ENCODE measurements at regions not wholly inside any gene's neighbourhood (a gene's known extent, or its start where the extent isn't known, plus 50 kb on each side); places are given as distances from the start of the nearest gene placed in this dataset.
"Not testable (repeated sequence)": the region's sequence is repeated elsewhere in the genome, so short reads cannot be mapped to it uniquely, and the experiment has no call there.

DNA sequence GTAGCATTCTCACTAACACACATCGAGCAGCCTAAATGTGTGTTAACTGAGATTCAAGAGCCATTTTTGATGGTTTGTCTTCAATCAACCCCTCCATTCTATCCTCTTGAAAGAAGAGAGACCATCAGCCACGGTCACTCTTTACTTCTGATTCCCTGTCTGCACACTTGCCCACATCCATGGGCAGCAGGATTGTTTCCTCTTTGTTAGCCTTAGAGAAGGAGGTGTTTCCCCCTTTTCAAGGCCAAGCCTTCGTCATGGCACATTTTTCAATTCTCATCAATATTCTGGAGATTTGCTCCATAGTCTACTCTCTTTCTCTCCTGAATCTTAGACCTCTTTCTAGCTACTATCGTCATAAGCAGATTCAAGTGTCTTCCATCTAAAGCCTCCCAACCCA lies 522.4 kb upstream of the NAALADL2 start:
- no peak for DNase-seq (ENCODE audit: low spot score)

DNA sequence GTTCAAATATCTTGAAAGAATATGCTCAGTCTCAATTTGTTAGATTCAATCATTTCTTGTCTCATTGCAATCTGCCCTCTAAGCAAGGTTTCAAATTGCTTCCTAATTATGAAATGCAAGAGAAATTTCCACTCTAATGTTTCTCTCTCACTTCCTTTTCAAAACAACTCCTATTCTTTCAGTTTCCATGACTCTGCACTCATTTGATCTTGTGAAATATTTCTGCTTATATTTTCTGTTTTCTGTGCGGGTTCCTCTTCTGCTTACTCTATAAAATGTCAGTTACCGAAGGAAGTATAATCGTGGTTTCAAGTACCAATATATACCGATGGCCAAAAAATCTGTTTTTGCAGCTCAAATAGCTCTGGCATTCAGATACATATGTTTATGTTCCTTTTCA lies 521.9 kb upstream of the NAALADL2 start:
- no peak for DNase-seq (ENCODE audit: low spot score)

DNA sequence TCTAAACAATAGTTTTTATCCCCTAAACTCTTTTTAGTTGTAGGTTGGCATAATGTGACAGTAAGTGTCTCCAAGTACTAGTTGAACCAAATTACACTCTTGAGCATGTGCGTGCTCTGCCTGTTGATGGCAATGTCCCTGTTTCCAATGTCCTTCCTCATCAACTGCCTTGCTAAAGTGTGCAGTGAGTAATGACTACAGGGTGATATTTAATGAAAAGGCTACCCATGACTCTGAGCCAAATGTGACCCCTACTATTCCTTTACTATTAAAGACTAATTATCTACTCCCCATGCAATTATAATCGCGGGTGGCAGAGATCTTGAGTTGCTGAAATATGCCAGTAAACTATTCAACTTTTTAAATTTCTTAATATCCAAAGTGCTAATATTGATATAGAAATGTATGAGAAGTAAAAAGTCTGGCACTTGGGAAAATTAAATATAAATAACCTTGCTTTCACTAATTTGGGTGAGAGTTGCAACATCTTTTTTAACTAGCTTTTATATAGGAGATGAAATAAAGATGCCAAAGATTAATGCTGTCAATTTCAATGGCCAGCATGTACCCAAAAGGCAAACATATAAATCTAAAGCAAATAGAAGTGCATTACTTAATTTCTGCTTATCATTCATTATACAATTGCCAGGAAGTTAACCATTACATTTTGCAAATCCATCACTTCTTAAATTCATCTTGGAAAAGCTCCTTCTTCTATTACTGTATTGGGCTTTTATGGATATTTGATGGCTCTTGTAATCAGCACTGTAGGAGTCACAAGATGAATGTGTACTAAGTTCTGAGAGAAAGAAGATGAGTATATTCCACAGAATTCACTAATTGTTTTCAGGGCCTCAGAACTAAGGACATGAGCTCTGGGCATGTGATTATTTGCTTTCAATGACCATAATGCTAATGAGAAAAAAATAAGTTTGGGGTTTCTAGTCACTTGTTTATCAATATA lies 518.2 kb upstream of the NAALADL2 start:
- DNase-seq (ENCODE audit: low spot score) = no peak

DNA sequence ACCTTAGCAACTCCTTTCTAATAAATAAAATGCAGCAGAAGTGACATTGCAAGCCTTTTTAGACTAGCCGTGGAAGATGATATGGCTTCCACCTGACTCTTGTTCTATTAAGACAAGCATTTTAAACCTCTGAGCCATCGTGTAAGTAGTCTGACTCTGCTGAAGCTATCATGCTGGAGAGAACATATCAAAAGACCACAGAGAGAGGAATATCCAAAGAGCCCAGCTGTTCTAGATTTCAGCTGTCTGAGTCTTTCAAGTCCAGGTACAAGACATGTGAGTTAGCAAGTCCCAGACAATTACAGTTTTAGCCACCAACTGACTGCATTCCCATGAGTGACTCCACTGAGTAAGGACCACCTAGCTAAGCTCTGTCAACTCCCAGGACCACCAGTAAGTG lies 517.0 kb upstream of the NAALADL2 start:
- no peak for DNase-seq (ENCODE audit: low spot score)

DNA sequence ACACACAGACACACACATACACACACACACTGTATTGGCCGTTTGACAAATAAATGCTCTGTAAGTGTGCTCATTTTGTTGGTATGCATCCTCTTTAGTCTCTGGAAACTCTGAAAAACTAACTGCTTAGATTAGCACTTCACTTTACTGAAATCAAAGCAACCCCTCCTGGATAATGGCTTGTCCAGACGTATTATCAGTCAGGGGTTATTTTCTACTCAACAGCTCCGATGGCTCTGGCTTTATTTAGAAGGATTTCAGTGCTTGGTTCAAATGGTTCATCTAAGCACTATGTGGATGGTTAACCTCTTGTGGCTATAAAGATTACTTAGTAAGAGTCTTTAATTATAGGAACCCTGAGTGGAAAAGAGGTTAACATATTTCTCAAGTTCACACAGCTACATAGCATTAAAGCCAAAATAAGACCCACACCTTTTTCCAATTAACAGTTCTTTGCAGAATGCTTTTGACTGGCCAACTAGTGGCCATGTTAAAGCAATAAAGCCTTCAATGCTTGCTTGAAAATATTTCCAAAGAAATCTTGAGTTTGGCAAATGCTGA lies 516.1 kb upstream of the NAALADL2 start:
- DNase-seq (ENCODE audit: low spot score) = no peak

DNA sequence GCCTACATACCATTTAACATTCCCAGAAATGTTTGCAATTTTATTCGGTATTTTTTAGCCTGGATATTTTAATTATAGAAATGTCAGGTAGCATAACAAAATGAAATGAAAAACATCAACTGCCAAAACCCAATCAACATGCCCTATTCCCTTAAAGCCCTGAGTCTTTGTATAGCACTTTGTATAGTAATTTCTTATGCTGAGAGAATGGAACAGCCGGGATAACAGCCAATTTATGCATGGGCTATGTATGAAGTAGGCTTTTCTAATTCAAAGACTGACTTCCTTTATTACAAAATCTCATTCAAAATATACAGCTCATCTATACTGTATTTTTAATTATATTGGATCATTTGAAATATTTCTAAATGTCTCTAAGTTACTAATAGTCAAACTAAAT lies 513.0 kb upstream of the NAALADL2 start:
- no peak for DNase-seq (ENCODE audit: low spot score)

DNA sequence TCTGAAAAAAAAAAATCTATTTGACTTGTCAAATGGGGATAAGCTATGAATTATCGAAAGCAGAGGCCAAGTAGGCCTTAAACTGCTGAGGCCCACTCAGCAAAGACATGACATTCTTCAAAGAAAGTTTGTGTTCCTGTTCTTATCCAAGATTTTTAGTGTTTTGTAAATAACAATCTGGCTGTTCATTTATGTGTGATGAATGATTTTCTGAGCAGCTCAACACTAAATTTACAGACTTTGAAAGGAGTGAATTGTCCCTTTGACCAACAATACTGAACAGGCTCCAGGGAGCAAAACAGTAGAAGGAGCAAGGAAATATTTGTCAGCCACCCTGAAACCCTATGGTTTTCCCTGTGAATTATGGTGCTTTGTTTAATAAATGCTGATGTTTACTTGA lies 512.6 kb upstream of the NAALADL2 start:
- no peak for DNase-seq (ENCODE audit: low spot score)

DNA sequence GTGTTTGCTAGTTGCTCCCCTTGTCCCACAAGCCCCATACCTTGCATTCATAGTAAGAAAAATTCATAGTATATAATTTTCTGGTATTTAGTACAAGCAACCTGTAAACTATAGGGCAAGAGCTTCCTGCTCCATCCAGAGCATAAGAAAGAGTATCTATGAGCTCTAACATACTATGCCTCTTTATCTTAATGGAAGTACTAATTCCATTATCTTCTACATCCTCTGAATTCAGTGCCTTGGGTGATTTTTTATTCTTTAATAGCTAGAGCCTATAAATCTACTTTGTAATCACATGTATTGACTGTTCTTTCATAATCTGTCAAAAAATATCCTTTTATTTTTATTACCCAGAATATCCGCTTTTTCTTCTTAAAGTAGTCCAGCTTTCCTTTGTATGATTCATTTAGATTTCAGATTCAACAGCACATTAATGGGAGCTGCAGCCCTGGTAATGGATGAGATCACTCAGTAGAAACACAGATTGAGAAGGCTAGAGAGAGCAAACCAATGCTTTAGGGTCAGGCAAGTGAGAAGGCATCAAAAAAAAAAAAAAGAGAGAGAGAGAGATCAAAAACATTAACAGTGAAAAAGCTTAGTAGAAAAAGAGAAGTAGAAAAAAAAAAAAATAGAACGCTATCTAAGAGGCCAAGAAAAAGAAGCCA lies 511.5 kb upstream of the NAALADL2 start:
- DNase-seq (ENCODE audit: low spot score) = no peak

DNA sequence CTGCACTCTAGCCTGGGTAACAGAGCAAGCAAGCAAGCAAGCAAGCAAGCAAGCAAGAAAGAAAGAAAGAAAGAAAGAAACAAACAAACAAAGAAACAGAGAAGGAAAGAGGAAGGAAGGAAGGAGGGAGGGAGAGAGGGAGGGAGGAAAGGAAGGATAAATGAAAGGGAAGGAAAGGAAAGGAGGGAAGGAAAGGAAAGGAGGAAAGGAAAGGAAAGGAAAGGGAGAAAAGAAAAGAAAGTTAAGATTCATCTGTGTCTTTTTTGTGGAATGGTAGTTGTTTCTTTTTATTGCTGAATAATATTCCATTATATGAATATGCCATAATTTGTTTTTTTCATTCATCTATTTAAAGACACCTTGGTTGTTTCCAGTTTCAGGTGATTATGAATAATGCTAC lies 506.9 kb upstream of the NAALADL2 start:
- DNase-seq (ENCODE audit: low spot score) = no peak

DNA sequence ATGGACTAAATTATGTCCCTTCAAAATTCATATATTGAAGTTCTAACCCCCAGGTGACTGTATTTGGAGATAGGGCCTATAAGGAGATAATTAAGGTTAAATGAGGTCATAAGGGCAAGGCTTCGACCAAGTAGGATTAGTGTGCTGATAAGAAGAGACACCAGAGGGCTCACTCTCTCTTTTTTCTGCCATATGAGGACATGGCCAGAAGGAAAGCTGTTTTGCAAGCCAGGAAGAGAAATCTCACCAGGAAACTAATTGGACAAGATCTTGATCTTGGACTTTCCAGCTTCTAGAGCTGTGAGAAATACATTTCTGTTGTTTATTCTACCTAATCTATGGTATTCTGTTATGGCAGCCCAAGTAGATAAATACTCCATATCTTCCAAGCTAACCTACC lies 503.6 kb upstream of the NAALADL2 start:
- DNase-seq (ENCODE audit: low spot score) = no peak

DNA sequence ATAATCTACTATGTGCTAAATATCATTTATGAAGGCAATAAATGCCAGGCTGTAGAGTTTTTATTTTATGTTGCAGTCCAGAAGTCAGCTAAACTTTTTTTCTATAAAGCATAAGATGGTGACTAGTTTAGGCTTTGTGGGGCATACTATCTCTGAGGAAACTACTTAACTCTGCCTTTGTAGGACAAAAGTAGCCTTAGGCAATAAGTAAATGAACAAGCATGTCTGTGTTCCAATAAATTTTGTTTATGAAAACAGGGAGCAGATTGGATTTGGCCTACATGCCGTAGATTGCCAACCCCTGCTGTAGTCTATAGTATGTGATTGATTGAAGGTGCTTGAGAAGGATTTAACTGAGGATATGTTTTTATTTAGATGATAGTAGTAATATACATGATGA lies 502.5 kb upstream of the NAALADL2 start:
- DNase-seq (ENCODE audit: low spot score) = no peak

DNA sequence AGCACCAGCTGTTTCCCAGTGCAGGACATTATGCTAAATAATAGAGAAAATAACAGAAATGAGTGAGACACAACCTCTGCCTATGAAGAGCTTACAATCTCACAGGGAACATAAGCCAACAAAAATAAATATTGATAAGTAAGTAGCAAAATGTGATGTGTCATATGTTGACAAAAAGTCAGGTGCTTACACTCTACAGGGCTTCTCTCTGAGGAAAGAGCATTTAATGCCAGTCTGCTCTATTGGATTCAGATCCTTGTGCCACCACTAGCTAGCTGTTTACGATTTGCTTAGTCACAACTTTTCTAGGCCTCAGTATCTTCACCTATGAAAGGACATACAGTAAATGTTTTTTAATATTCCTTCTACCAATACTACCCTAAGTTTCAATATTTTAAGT lies 500.9 kb upstream of the NAALADL2 start:
- no peak for DNase-seq (ENCODE audit: low spot score)

DNA sequence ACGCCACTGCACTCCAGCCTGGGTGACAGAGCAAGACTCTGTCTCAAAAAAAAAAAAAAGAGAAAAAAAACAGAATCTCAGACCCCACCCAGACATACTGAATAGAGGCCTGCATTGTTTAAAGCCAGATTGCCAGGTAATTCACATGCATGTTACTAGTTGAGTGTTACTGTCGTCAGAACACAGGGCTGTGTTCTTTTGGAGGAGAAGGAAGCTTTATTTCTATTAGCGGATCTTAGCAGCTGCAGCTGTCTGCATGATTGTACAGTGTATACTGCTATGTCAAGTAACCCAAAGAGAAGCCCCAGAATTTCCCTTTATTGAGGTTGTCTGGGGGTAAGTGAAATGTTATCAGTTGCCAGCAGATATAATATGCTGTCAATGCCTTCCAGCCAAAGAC lies 496.6 kb upstream of the NAALADL2 start:
- no peak for DNase-seq (ENCODE audit: low spot score)

DNA sequence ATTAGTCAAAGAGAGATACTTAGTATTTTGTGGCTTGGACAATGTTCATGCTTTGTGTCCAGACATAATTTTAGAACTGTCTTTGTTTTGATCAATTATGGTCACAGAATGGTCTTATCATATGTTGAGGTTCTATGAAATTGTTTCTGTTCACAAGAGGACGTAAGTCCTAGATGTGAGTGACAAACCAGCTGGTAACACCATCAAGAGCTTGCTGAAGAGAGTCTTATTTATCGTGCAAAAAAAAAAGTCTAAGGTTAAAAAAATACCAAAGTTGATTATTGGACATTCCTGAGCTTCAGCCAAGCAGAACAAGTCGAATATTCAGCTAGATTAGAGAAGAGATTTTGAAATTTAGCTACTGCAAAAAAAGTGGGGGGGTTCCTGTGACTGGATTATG lies 495.9 kb upstream of the NAALADL2 start:
- DNase-seq (ENCODE audit: low spot score) = no peak

DNA sequence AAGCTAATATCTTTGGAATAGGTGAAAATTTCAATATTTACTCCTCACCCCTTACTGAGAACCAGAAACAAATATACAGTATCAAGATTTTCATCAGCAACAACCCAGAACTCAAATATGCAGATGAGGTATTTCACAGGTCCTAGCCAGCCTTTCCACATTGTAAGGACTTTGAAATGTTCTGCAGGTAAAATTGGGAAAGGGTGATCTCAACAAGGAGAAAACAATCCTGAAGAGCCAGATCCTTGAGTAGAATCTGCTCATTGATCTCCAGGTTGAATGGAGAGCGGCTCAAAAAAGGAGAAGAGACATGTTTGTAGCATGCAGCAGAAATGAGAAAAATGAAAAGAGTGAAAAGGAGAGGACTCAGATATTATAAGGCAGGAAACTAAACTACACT lies 493.3 kb upstream of the NAALADL2 start:
- no peak for DNase-seq (ENCODE audit: low spot score)

DNA sequence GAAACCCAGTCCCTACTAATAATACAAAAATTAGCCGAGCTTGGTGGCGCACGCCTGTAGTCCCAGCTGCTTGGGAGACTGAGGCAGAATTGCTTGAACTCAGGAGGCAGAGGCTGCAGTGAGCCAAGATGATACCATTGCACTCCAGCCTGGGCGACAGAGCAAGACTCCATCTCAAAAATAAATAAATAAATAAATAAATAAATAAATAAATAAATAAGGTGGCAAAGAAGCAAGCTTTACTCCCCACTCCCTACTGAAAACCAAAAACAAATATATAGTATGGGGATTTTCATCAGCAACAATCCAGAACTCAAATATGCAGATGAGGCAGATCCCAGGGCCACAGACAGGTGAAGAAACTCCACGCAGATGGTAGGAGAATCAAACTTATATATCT lies 492.2 kb upstream of the NAALADL2 start:
- DNase-seq (ENCODE audit: low spot score) = not testable (repeated sequence)

DNA sequence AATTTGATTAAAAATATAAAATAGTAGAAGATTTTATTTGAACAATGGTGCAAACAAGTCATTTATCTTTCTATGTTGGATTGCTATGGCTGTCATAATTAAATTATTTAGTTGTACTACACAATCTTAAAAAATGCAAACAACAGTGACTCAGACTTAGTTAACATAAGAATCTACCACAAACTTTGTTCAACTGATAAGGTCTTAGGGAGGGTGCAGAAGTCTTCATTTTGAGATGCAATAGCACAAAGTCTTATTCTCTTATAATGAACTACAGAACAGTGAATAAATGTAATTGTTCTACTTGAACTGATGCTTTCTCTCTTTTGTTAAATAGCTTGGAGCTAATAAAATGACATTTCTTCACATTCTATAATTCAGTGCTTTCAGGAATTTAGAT lies 482.8 kb upstream of the NAALADL2 start:
- DNase-seq (ENCODE audit: low spot score) = no peak

DNA sequence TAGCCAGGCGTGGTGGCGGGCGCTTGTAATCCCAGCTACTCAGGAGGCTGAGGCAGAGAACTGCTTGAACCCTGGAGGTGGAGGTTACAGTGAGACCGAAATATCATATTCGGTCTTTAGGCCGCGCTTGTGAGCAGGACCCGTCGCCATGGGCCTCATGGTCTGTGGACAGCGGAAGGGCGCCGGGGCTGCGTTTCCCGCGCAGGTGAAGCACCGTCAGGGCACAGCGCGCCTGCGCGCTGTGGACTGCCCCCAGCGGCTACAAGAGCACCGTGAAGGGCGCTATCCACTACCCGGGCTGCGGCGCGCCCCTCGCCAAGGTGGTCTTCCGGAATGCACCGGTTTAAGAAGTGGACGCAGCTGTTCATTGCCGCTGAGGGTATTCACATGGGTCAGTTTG lies 482.0 kb upstream of the NAALADL2 start:
- DNase-seq (ENCODE audit: low spot score) = no peak

DNA sequence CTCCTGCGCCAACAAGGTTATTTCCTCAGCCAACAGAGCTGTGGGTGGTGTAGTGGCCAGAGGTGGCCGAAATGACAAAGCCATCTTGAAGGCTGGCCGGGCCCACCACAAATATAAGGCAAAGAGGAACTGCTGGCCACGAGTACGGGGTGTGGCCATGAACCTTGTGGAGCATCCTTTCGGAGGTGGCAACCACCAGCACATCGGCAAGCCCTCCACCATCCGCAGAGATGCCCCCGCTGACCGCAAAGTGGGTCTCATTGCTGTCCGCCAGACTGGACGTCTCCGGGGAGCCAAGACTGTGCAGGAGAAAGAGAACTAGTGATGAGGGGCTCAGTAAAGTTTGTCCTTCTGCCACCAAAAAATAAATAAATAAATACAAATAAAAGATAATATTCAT lies 481.4 kb upstream of the NAALADL2 start:
- no peak for DNase-seq (ENCODE audit: low spot score)

DNA sequence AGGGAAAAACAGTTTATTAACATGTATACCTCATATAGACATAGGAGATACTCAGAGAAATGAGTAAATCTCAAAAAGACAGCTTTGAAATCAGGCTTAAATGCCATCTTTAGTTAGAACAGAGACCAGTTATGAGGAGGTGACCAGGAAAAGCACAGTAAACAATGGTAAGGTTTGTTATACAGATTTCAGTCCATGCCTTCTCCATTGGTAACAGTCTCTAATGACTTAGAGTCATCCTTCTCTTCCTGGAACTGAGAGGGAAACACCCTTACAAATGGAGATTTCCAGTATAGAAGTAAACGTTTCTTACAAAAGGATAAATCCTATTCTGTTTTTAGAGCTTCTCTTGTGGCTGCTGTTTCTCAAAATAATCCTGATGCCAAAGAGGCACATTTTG lies 476.3 kb upstream of the NAALADL2 start:
- DNase-seq (ENCODE audit: low spot score) = no peak

DNA sequence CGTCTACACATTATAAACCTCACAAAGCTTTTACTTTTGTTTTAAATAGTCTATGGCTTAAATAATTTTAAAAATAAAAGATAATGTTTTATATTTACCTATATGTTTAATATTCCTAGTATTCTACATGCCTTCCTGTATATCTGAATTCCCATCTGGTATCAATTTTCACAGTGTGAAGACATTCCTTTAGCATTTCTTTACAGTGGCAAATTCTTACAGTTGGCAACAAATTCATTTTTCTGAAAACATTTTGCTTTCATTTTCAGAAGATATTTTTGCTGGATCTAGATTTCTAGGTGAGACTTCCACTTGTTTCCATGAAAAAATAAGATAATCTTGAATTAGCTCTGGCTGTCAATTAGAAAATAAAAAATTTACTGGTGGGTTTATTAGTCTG lies 471.4 kb upstream of the NAALADL2 start:
- no peak for DNase-seq (ENCODE audit: low spot score)

DNA sequence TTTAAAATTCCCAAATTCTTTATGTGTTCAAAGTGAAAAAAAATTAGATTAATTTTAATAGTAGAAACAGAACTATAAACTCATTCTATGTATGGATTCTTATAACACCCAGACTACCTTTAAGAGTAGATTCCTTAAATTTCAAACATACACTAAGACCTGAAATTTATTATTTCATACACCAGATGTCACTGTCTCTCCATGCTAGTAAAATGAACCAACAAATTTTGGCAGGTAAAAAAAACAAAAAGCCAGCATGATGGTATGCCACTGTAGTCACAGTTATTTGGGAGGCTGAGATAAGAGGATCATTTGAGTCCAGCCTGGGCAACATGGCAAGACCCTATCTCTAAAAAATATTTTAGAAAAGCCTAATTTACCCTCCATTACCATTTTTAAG lies 461.3 kb upstream of the NAALADL2 start:
- DNase-seq (ENCODE audit: low spot score) = no peak

DNA sequence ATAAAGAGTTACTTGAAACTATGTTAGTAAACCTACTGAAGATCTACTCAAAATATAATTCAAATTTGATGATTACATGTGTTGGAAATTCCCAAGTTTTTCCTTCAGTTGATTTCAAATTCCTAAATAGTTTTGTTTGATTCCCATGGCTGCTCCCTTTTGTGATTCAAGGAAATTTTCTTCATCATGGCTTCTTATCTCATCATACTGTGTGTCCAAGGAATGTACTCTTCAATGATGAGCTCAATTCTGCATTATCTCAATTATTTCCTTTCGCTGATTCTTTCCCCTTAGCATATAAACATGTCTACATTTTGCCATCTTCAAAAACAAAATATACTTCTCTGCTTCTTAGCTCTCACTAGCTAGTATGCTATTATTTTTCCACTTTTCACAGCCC lies 460.4 kb upstream of the NAALADL2 start:
- DNase-seq (ENCODE audit: low spot score) = no peak
